Panc1 (cell line): ENCODE measurements at regions not wholly inside any gene's neighbourhood (a gene's known extent, or its start where the extent isn't known, plus 50 kb on each side); places are given as distances from the start of the nearest gene placed in this dataset.

Source experiments
- ATAC-seq: fragments of 200-7000 bp; cut with Tn5 transposase; 2 replicates; pipeline ENCODE4 v1.9.1; 2020; ENCODE audit warnings: mild to moderate bottlenecking, moderate library complexity
- BruUV-seq: library from RNA; stranded (reverse); fragments of 400-500 nt; replicated peaks from 2 replicates; lab custom pipeline; 2021; lab: Mats Ljungman, UMichigan
- CTCF ChIA-PET: fragments of 300-600 bp; sonication (Branson Sonifier 250); formaldehyde crosslinking; loops from one replicate; lab custom pipeline; 2022; ENCODE audit warnings: antibody characterized with exemption; lab: Charles Lee
- POLR2A ChIA-PET: fragments of 300-600 bp; sonication (Branson Sonifier 250); formaldehyde crosslinking; loops from one replicate; lab custom pipeline; 2022; ENCODE audit warnings: antibody characterized with exemption; lab: Charles Lee
- DNase-seq: peaks from one replicate; pipeline ENCODE4 v3.0.0-alpha.2; 2010; ENCODE audit warnings: low read depth, low spot score
- H3K27ac ChIP-seq: 2 replicates; pipeline ENCODE4 v1.5.1; 2011; ENCODE audit warnings: mild to moderate bottlenecking, low read length, inconsistent platforms
- H3K27me3 ChIP-seq: fragments of 200-500 bp; sonication (Bioruptor generic); 2 replicates; pipeline ENCODE4 v1.6.0; 2014; ENCODE audit warnings: low read length, inconsistent platforms; ENCODE audit not compliant: control insufficient read depth, insufficient read depth
- H3K36me3 ChIP-seq: fragments of 200-500 bp; sonication (Bioruptor generic); 2 replicates; pipeline ENCODE4 v1.5.1; 2014; ENCODE audit warnings: inconsistent platforms, mild to moderate bottlenecking, low read length, moderate library complexity; ENCODE audit not compliant: control insufficient read depth, insufficient read depth
- H3K4me1 ChIP-seq: 2 replicates; pipeline ENCODE4 v1.5.1; 2011; ENCODE audit warnings: inconsistent platforms, mild to moderate bottlenecking, low read length, moderate library complexity; ENCODE audit not compliant: control insufficient read depth, insufficient read depth
- H3K4me3 ChIP-seq, 2 experiments: 2 replicates each; pipeline ENCODE4 v1.5.1; 2011 to 2012; ENCODE audit warnings: low read depth in 2 of 2, low read length in 2 of 2, mild to moderate bottlenecking in 2 of 2, inconsistent platforms in 1 of 2, moderate library complexity in 1 of 2
- H3K9me3 ChIP-seq: fragments of 200-500 bp; sonication (Bioruptor generic); 2 replicates; pipeline ENCODE4 v1.5.1; 2014; ENCODE audit warnings: low read depth, mild to moderate bottlenecking, inconsistent platforms, low read length, moderate library complexity; ENCODE audit not compliant: control insufficient read depth, insufficient read depth
- CTCF ChIP-seq: fragments of 450-650 bp; IDR thresholded peaks from 2 replicates; pipeline ENCODE4 v1.5.1; 2017; ENCODE audit warnings: mild to moderate bottlenecking
- POLR2AphosphoS5 ChIP-seq: IDR thresholded peaks from 2 replicates; pipeline ENCODE4 v1.6.1; 2012; ENCODE audit warnings: mild to moderate bottlenecking, low read depth, low read length, moderate library complexity
- SIN3A ChIP-seq: IDR thresholded peaks from 2 replicates; pipeline ENCODE4 v1.6.1; 2012; ENCODE audit warnings: low read depth, mild to moderate bottlenecking, low read length, moderate library complexity, borderline replicate concordance; ENCODE audit not compliant: insufficient read depth
- TCF7L2 ChIP-seq: IDR thresholded peaks from 2 replicates; pipeline ENCODE4 v1.6.1; 2011; ENCODE audit warnings: mild to moderate bottlenecking, low read depth, low read length, inconsistent platforms
- in situ Hi-C: cut with HindIII; loops from 2 replicates; pipeline ENCODE4 v1.10.0; 2016; ENCODE audit warnings: low sequenced_read_pairs, low pct_unique_long_range_greater_than_20kb
- intact Hi-C: fragments of 100-400 bp; cut with micrococcal nuclease; formaldehyde crosslinking; loops from one replicate; pipeline ENCODE4 v1.10.0; 2022; ENCODE audit not compliant: unreplicated experiment
- TF ChIP-seq, protein P1 (sequence below), 2 experiments: IDR thresholded peaks; 2 replicates each; pipeline ENCODE4 v1.6.1; 2011 to 2012; ENCODE audit warnings: low read depth in 2 of 2, control low read depth in 1 of 2, low read length in 1 of 2, mild to moderate bottlenecking in 1 of 2, moderate library complexity in 1 of 2; ENCODE audit not compliant: insufficient read depth in 1 of 2

DNA sequence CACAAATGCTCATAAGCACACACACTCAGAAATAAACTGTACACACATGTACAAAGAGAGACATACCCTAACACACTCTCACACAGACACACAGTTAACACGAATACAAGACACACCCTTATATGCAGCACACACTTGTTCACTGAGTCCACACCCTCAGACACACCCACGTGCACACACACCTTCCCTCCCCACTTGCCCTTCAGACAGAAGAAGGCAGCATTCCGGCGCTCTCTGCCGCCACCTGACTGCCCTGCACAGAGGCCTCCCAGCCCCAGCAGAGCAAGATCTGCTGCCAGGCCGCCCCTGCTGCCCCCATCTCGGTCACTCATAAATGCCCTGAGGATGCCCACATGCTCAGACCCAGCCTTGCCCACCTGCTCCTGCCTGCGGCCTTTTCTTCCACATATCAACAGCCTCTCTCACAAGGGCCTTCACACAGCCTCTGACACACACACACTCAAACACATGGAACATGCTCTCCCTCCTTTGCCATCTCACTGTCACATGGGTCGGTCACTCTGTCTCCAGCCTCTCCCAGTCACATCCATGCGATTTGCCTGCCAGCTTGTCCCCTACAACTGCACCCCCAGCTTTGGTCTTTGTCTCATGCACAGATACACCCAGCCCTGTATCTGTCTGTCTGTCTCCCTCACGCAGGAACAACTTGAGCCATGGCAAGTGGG is 71.1 kb downstream of the EPHB3 start:
- Histone ChIP-seq H3K4me3 (no peak overlapping the region), H3K27me3 (no peaks in the 10 kb centered on the region), H3K27ac (no peak overlapping the region), H3K9me3 (no peaks in the 10 kb centered on the region), H3K4me1 (no peaks in the 10 kb centered on the region), H3K36me3 (no peaks in the 10 kb centered on the region)
- intact Hi-C loops (no loop called here), in situ Hi-C loops (no loop called here)
- ChIA-PET CTCF (no interaction called here), POLR2A (interaction anchor here (0.6 kb wide), 1 partner anchor 29 kb away, joined by 6 read pairs; no protein-coding TSS in a partner anchor)
- DNase-seq (no peak), ATAC-seq (no peak)
- no peak for TF ChIP-seq POLR2AphosphoS5
- TF ChIP-seq CTCF: no peak
- no peak for TF ChIP-seq SIN3A
- TF ChIP-seq, protein P1, sequence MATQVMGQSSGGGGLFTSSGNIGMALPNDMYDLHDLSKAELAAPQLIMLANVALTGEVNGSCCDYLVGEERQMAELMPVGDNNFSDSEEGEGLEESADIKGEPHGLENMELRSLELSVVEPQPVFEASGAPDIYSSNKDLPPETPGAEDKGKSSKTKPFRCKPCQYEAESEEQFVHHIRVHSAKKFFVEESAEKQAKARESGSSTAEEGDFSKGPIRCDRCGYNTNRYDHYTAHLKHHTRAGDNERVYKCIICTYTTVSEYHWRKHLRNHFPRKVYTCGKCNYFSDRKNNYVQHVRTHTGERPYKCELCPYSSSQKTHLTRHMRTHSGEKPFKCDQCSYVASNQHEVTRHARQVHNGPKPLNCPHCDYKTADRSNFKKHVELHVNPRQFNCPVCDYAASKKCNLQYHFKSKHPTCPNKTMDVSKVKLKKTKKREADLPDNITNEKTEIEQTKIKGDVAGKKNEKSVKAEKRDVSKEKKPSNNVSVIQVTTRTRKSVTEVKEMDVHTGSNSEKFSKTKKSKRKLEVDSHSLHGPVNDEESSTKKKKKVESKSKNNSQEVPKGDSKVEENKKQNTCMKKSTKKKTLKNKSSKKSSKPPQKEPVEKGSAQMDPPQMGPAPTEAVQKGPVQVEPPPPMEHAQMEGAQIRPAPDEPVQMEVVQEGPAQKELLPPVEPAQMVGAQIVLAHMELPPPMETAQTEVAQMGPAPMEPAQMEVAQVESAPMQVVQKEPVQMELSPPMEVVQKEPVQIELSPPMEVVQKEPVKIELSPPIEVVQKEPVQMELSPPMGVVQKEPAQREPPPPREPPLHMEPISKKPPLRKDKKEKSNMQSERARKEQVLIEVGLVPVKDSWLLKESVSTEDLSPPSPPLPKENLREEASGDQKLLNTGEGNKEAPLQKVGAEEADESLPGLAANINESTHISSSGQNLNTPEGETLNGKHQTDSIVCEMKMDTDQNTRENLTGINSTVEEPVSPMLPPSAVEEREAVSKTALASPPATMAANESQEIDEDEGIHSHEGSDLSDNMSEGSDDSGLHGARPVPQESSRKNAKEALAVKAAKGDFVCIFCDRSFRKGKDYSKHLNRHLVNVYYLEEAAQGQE (IDR thresholded peaks at IDR 0.05; ENCODE audit: insufficient read depth in 1 of 2, low read depth in 2 of 2, low read length in 1 of 2): no peak
- no peak for TF ChIP-seq TCF7L2
- no TSS peak for BruUV-seq
